AG08395 (cell line): ENCODE measurements at regions not wholly inside any gene's neighbourhood (a gene's known extent, or its start where the extent isn't known, plus 50 kb on each side); places are given as distances from the start of the nearest gene placed in this dataset.

Experiments used
- DNase-seq: peaks from one replicate; pipeline ENCODE4 v3.0.0; 2012; ENCODE audit warnings: mixed read lengths, low spot score

GRCh38 chr15:31975830-31976229, 54.5 kb upstream of the CHRNA7 start:
- no peak for DNase-seq

- no peak for DNase-seq
Measured at GRCh38 chr15:31977138-31977537, 53.2 kb upstream of the CHRNA7 start.

GRCh38 chr15:31977812-31978661, 52.3 kb upstream of the CHRNA7 start:
- DNase-seq = peak; percentile 55
